ENCODE measurements at regions not wholly inside any gene's neighbourhood (a gene's known extent, or its start where the extent isn't known, plus 50 kb on each side); places are given as distances from the start of the nearest gene placed in this dataset.

DNA sequence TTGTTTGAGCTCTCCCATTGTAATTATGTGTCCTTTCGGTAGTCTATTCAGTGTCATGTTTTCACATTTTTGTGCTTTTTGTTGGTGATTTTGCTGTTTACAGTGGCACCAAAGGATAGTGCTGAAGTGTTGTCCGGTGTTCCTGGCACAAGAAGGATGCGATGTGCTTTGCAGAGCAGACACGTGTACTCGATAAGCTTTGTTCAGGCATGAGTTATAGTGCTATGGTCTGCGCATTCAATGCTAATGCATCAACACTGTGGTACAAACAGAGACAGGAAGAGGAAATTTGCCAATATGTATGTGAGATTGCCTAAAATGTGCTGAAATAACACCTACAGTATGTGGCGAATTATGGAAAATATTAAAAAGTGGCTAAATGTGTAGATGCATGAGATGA, 913.4 kb upstream of the ACO1 start:
- ChIA-PET POLR2A (no interaction called here), CTCF (ENCODE audit: low intra/inter-chr PET ratio) (no interaction called here)
- Histone ChIP-seq H3K9me3 (replicated peaks; ENCODE audit: control insufficient read depth, insufficient read depth, low read depth, low read length) (no peaks in the 10 kb centered on the region), H3K9me1 (ENCODE audit: control insufficient read depth, insufficient read depth, low read length) (no peaks in the 10 kb centered on the region), H3K9ac (ENCODE audit: insufficient read depth in 1 of 2, low read depth in 2 of 2, low read length in 2 of 2) (no peak overlapping the region), H2AFZ (ENCODE audit: low read depth, low read length) (no peak overlapping the region), H4K20me1 (replicated peaks; ENCODE audit: control insufficient read depth, insufficient read depth, low read length) (no peaks in the 10 kb centered on the region), H3K4me2 (ENCODE audit: insufficient read depth, low read length) (no peak overlapping the region), H3K27me3 (ENCODE audit: control insufficient read depth in 2 of 2, insufficient read depth in 2 of 2, low read length in 2 of 2) (no peaks in the 10 kb centered on the region), H3K79me2 (ENCODE audit: control insufficient read depth, insufficient read depth, low read length) (no peaks in the 10 kb centered on the region), H3K27ac (ENCODE audit: extremely low read depth, low read depth, low read length) (no peak overlapping the region), H3K4me1 (replicated peaks in 1 of 2; ENCODE audit: control insufficient read depth in 2 of 2, insufficient read depth in 2 of 2, low read length in 2 of 2) (no peaks in the 10 kb centered on the region), H3K36me3 (ENCODE audit: control insufficient read depth, insufficient read depth, low read length) (no peaks in the 10 kb centered on the region), H3K4me3 (no peak overlapping the region)
- TF ChIP-seq ZNF778 (CRISPR knock-in tag; IDR thresholded peaks at IDR 0.05) (no peak), SLC30A9 (CRISPR knock-in tag; IDR thresholded peaks at IDR 0.05) (no peak), USF2 (CRISPR knock-in tag; IDR thresholded peaks at IDR 0.05) (no peak), CBX5 (IDR thresholded peaks at IDR 0.05; ENCODE audit: borderline replicate concordance, low read depth) (no peak), OTX1 (CRISPR knock-in tag; IDR thresholded peaks at IDR 0.05) (no peak), BMI1 (IDR thresholded peaks at IDR 0.05; ENCODE audit: low read length) (no peak), ZNF444 (CRISPR knock-in tag; IDR thresholded peaks at IDR 0.05) (no peak), YBX1 (IDR thresholded peaks at IDR 0.05) (no peak), ZNF24 (IDR thresholded peaks at IDR 0.05) (no peak)
- ATAC-seq (no peak), FAIRE-seq (no peak), DNase-seq (ENCODE audit: extremely low read depth in 1 of 4, low spot score in 3 of 4) (no peak)
- no TSS peak for BruUV-seq (replicated peaks)
- no CpG with 5 or more reads among the region's 7 CpGs for WGBS (ENCODE audit: insufficient coverage, low coverage, missing lambda C conversion rate)
- intact Hi-C loops (cut with micrococcal nuclease) (no loop called here), in situ Hi-C loops (cut with MboI) (no loop called here)

GRCh38 chr9:31486630-31487029, 897.8 kb upstream of the ACO1 start:
- Histone ChIP-seq H3K27me3 (ENCODE audit: control insufficient read depth in 2 of 2, insufficient read depth in 2 of 2, low read length in 2 of 2) (no peaks in the 10 kb centered on the region), H3K9me1 (ENCODE audit: control insufficient read depth, insufficient read depth, low read length) (no peaks in the 10 kb centered on the region), H3K4me1 (replicated peaks in 1 of 2; ENCODE audit: control insufficient read depth in 2 of 2, insufficient read depth in 2 of 2, low read length in 2 of 2) (no peaks in the 10 kb centered on the region), H3K9me3 (replicated peaks; ENCODE audit: control insufficient read depth, insufficient read depth, low read depth, low read length) (no peaks in the 10 kb centered on the region), H2AFZ (ENCODE audit: low read depth, low read length) (no peak overlapping the region), H3K9ac (ENCODE audit: insufficient read depth in 1 of 2, low read depth in 2 of 2, low read length in 2 of 2) (no peak overlapping the region), H3K27ac (ENCODE audit: extremely low read depth, low read depth, low read length) (no peak overlapping the region), H3K79me2 (ENCODE audit: control insufficient read depth, insufficient read depth, low read length) (no peaks in the 10 kb centered on the region), H3K36me3 (ENCODE audit: control insufficient read depth, insufficient read depth, low read length) (no peaks in the 10 kb centered on the region), H4K20me1 (replicated peaks; ENCODE audit: control insufficient read depth, insufficient read depth, low read length) (no peaks in the 10 kb centered on the region), H3K4me3 (no peak overlapping the region), H3K4me2 (ENCODE audit: insufficient read depth, low read length) (no peak overlapping the region)
- ATAC-seq (no peak), DNase-seq (ENCODE audit: extremely low read depth in 1 of 4, low spot score in 3 of 4) (no peak), FAIRE-seq (no peak)
- intact Hi-C loops (cut with micrococcal nuclease) (no loop called here), in situ Hi-C loops (cut with MboI) (no loop called here)
- BruUV-seq (replicated peaks), result no TSS peak
- CTCF ChIA-PET (ENCODE audit: low intra/inter-chr PET ratio), result no interaction called here
- POLR2A ChIA-PET, result no interaction called here
- TF ChIP-seq JUN (IDR thresholded peaks at IDR 0.05; ENCODE audit: borderline replicate concordance, low read depth, low read length) (no peak), JUN (CRISPR knock-in tag; IDR thresholded peaks at IDR 0.05; ENCODE audit: borderline replicate concordance) (no peak), PRDM10 (IDR thresholded peaks at IDR 0.05; ENCODE audit: partially characterized antibody) (no peak), ETV1 (tag; conservative IDR thresholded peaks at IDR 0.05; ENCODE audit: low read depth) (no peak), SETDB1 (IDR thresholded peaks at IDR 0.05; ENCODE audit: low read length) (no peak), LEF1 (IDR thresholded peaks at IDR 0.05) (no peak)

Measured in K562 (cell line).